HG02642 (cell line): ENCODE measurements at regions not wholly inside any gene's neighbourhood (a gene's known extent, or its start where the extent isn't known, plus 50 kb on each side); places are given as distances from the start of the nearest gene placed in this dataset.
A peak's percentile ranks its signal among the peaks of the same experiment; 100 is the strongest.

Source experiments
- ATAC-seq: cut with Tn5 transposase; IDR thresholded peaks from one replicate; pipeline ENCODE4 v1.9.1; 2021; ENCODE audit warnings: mild to moderate bottlenecking; ENCODE audit not compliant: unreplicated experiment, poor library complexity

DNA sequence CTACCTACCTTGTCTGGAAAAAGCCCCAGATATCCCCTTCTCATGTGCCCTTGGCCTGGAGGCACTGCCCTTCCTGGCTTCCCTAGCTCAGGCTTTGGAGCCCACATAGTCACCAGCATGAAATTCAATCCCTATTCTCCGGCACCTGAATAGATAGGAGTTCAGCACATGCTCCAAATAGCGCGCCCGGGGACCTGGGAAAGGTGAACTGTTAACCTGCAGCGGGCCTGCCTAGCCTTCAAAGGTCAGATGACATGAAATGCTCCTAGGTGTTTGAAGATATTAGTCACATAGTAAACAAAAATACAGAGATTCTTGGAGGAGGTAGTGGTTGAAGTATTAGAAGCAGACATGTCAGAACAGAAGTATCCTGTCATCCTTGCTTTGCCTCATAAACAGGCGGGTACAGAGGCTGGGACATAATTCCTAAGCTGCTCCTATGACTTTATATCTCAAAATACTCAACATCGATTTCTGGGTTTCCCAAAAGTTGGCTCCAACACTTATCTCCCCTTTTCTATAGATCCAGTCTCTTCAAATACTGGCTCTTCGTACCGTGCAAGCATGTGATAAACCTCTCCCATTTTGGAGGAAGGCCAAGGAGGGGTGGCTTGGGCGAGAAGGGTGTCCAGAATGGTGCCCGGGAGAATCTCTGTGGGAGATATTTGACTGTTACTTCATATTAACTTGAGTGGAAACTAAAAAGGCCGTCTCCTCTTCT lies 88.0 kb upstream of the ANKH start:
- ATAC-seq = no peak

DNA sequence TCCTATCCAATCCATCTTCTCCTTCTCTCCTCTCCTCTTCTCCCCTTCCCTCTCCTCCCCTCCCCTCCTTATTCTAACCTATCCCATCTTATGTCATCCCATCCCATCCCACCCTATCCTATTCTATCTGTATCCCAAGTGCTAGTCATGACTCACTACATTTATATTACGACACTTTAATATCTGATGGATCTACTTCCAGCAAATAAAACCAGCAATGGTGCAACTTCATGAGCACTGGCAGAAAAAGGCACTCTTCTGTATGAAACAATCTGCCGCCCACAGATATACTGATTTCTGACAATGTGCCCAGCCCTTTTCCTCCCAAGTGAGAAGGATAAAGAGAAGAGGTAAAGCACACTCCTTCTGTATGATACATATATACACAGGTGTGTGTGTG lies 86.6 kb upstream of the ANKH start:
- ATAC-seq = no peak

DNA sequence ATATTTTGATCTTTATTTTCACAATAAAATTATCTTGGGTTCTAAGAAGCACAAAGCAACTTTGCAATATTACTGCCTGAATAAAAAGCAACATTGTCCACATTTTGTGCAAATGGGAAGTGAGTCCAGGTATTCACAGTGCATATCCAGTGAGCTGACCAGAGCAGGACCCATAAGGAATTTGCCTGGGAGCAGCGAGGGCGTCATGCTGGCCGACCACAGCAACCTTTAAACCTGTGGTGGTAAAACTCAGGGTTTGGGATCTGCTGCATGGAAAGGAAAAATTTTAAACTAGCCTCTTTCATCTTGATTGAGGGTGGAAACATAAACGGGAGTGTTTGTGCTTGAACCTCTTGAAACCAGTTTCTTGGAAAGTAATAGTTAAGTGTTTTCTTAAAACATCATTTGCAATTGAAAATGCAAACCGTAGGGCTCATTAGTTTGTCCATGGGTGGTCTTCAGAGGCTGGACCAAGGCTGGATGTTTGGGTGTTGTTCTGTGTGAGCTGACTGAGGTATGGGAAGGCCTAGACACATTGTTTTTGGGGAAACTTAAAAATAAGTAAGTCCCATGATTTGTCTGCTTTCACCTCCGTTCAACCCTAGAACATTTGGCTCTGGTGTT lies 85.0 kb upstream of the ANKH start:
- no peak for ATAC-seq

DNA sequence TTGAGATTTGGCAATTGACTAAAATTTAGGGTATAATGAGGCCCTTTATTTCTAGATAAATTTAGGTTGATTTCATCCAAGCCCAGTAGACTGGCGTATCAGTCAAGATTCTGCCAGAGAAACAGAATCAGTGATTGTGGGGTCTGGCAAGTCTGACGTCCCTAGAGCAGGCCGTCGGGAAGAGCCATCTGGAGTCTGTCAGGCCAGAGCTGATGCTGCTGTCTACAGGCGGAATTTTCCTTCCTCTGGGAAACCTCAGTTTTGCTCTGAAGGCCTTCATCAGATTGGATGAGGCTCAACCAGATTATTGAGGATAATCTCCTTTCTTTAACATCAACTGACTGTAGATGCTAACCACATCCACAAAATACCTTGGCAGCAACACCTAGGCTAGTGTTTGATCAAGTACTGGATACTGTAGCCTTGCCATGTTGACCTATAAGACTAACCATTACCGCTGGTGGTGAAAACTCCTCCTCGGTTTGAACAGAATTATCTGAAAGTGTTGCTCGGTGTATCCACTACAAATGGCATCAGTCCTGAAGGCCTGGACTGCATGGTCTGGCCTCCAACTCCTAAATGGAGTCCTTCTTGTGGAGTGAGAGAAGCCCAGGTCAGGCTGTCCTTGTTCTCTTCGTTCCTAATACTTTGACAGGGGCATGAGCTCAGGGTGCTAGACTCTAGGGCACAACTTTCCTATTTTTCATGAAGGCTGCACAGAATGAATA lies 83.2 kb upstream of the ANKH start:
- ATAC-seq = no peak

DNA sequence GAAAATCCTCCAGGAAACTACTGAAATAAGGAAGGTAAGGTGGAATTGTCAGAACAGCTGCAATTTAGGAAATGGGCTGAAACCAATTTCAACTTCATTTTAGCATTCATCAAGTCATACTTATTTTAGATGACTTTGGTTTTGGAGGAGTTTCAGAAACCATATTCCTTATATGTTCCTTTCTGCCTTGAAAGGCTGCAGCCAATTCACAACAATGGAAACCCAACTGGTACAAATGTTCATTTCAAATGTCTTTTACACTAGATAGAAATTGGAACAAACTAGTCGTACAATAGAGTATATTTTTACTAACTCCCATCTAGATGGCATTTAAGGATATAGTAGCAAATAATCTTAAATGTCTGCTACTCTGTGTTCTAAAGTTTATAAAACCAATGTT lies 82.6 kb upstream of the ANKH start:
- ATAC-seq = no peak

DNA sequence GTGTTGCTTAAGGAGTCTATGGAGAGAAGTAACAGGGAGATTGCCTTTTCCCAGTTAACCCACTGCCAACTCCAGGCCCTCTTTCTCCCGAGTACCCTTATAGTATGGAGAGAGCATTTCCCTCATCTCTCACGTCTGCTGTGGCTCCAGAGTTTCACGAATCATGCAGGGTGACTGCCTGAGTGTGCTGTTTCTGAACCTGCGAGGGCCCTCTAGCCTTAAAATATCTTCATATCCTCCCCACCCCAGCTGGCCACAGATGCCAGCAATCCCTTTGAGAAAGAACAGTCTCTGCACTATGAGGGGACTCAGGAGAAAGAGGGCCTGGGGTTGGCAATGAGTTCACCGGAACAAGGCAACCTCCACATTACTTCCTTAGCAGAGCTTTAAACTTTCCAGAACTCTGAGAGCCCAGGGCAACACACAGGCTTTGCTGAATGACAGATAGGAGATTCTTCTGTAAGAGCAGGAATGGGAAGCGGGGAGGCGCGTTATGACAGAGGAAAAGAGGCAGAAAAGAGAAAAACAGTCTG lies 81.6 kb upstream of the ANKH start:
- ATAC-seq = no peak

DNA sequence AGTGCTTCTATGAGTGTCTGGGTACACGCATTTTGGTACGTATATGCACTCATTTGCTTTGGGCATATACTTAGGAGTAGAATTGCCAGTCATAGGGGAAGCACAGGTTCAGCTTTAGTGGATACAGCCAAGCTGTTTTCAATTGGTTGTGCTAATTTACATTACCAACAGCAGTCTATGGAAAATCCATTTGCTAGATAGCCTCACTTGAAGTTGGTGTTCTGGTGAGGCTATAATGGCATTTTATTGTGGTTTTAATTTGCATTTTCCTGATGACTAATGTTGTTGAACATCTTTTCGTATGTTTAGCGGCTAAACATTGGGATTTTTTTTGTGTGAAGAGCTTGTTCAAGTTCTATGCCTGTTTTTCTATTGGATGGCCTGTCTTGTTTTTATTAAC lies 76.8 kb upstream of the ANKH start:
- ATAC-seq = no peak

DNA sequence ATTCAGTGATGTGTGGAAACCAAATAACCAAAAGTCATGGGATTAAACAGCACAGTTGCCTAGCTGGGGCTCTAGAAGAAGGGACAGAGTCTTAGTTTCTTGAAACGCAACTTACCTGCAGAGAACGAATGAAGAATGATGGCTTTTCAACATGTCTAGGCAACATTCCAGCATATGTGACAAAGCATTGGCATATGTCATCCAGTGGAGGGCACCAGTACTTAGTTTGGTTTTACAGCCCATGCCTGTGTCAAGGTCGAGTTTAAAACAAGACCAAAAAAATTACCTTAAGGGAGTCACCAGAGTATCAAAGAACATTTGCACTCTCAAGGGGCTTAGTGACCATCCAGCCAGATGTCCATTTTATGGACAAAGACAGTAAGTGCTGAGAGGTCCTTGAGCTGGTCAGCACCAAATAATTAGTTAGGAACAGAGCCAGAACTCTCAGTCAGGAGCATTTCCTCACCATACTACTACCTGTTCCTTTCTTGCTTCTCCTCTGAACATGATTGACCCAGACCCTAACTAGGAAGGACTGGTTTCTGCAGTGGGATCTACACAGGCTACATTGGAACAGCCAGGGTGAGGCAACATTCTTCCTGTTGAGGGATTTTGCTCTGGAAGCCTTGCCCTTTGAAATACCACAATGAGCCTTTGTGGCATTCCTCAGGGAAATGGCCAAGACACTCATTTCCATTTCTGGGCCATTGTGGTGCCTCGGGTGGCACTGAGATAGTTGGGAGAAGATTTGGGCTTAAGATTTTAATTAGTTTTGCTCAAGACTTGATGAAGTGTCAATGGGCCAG lies 75.4 kb upstream of the ANKH start:
- peak; percentile 57 for ATAC-seq

DNA sequence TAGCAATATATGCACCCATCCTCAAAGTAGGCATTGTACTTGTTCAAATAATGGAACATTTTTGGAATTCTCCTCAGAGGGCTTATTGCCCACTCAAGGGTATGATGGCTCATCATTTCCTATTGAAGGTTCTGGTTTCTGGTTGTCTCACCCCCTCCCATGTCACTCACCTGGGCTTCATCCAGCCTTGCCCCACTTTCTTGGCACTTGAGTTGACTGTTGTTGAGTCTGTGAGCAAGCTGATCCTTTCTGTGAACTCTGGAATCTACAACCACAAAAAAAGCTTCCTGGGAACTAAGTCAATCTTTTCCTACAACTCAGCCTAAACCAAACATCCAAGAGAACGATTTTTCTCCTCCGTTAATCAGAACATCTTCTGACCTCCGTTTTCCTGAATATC lies 73.9 kb upstream of the ANKH start:
- no peak for ATAC-seq

DNA sequence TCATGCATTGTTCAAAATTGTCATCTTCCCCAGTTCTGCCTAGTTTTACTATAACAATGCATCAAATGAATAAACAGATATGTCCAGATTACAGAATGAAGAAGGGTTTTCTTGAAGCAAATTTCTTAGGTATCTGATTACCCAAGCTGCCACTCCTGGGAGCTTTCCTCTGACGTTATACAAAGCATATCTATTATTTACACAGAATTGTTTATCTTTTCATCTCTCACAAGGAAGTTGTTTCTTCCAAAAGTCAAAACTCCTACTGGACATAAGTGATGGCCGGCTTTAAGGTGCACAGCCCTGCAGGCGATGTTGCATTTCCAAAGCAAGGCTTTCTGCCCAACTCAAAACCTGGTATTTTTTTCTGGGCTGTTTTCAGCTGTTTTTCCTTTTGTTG lies 73.4 kb upstream of the ANKH start:
- no peak for ATAC-seq

DNA sequence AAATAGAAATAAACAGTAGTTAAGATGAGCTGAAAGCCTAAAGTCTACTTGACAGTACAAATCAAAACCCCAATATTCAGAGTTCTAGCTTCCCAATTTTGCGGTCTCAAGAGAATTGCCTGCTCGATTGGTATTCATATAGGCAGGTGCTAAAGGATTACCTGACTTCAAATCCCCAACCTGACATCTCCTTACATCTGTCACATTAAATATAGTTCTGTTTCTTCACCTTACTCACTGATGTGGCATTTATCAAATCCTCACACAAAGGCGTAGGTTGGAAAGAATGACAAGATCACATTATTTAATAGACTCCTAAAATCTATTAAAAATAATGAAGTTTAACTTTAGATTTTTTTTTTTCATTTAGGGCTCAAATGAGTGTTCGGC lies 72.8 kb upstream of the ANKH start:
- no peak for ATAC-seq

DNA sequence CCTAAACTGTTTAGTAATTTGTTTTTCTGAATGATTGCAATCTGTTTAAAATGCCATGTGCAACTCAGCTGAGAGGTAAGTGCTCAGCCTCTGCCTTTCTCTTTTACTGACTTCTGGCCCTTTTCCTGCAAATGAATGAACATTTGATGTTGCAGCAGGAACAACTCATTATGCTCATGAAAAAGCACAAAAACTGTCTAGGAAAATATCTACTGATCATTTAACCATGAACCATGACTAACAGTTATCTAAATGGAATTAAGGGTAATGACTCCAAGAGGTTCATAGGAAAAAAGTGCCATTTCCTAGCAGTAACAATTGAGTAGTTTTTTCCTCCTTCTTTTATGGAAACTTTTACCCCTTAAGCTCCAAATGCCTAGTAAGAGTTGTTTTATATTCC lies 70.6 kb upstream of the ANKH start:
- no peak for ATAC-seq

DNA sequence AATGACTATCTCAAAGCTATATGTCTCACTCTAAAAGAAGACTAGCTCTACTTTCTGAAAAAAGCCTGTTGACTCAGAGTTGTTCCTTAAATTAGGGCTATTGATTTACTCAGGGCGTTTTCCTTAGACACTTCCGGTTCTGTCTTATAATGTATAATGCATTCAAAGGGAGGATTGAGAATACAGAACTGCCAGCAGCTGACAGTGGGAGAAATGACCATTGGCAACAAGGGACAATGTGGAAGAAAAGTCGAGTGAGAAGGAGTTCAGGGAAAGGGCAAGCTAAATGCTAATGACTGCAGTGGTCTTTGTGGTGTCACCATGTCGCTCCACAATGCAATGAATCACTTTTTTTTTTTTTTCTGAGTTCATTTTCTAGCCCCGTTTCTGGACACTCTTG lies 65.7 kb upstream of the ANKH start:
- no peak for ATAC-seq

DNA sequence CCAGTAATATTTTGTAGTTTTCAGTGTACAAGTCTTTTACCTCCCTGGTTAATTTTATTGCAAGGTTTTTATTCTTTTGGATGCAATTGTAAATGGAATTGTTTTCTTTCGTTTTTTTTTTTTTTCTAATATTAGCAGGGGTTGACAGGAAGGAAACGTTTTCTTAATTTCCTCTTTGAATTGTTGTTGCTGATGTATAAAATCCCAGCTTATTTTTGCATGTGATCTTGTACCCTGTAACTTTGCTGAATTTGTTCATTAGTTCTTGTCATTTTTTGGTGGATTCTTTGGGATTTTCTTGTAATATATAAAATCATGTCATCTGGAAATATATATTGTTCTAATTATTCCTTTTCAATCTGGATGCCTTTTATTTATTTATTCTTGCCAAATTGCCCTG lies 65.0 kb upstream of the ANKH start:
- ATAC-seq = no peak

DNA sequence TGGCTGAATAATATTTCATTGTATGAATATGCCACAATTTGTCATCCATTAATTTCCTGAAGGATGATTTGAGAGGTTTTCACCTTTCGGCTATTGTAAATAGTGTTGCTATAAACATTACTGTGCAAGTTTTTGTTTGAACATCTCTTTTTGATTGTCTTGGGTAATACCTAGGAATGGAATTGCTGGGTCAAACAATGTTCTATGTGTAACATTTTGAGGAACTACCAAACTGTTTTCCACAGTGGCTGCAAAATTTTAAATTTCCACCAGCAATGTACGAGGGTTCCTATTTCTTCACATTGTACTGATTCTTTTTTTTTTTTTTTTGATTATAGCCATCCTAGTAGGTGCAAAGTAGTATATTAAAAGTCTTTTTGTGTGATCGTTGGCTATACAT lies 63.8 kb upstream of the ANKH start:
- no peak for ATAC-seq

DNA sequence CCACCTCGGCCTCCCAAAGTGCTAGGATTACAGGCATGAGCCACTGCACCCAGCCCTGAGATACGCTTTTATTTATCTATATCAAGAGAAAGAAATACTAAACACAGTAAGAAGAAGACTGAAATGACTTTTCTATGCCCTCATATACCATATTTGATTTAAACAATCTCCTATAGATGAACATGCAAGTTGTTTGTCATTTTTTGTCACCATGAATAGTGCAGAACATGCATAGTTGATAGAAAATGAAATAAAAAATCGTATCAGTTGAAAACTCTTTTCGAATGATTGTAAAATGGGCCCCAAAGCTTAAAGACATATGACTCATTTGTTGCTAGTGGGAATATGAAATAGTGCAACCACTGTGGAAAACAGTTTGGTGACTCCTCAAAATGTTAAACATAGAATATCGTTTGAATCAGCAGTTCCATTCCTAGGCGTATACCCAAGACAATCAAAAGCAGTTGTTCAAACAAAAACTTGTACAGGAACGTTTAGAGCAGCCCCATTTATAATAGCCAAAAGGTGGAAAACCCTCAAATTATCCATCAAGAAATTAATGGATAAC lies 61.4 kb upstream of the ANKH start:
- no peak for ATAC-seq

DNA sequence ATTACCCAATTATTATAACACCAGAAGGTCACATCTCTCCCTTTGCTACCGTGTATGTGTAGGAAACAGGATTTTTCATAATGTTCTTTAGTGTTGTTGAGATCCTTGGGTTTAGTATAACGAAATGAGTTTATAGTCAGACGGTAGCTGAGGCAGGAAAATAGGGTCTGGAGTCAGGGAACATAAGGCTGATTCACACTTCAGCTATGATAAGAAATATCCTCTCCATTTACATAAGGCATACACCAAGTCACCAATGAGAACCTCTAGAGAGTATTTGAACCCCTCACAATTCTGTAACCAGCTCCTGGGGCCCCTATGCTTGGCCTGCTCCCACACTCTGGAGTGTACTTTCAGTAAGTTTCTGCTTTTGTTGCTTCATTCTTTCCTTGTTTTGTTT lies 58.9 kb upstream of the ANKH start:
- ATAC-seq = no peak

DNA sequence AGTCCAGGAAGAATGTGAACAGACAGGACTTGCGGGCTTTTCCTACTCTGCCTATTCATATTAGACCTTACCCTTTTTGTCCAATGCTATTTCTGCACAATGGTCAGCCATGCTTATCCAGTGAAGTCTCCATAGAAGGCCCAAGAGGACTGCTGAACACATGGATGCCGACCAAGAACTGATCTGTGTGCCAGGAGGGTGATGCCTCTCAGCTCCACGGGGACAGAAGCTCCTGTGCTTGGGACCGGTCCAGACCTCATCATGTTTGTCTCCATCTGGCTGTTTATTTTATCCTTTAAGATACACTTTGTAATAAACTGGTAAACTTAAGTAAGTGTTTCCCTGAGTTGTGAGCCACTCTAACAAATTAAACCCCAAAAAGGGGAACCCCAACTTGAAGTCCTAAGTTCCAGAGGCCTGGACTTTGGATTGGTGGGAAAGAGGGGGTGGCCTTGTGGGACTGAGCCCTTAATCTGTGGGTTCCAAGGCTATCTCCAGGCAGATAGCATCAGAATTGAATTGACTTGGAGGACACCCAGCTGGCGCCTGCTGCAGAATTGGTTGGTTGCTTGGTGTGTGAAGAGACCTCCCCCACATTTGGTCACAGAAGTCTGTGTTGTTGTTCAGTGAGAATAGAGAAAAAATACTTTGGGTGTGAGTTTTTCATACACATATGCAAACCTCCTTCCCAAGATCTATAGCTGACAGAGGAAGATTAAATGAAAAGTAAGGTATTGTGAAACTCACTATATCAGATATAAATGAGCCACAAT lies 57.9 kb upstream of the ANKH start:
- no peak for ATAC-seq

DNA sequence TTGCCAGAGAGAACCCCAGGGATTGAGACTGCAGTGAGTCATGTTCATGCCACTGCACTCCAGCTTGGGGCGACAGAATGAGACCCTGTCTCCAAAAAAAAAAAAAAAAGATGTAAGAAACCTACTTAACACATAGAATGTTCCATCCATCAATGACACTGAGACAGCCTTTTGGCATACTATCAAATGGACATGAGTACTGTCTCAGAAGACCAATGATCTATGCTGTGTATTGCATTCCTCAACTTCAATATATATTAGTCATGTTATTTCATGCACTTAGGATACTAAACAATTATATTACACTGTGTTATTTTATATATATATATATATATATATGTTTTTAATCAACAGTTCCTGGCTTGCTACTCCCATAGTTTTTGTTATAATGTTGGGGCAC lies 57.1 kb upstream of the ANKH start:
- ATAC-seq = no peak

DNA sequence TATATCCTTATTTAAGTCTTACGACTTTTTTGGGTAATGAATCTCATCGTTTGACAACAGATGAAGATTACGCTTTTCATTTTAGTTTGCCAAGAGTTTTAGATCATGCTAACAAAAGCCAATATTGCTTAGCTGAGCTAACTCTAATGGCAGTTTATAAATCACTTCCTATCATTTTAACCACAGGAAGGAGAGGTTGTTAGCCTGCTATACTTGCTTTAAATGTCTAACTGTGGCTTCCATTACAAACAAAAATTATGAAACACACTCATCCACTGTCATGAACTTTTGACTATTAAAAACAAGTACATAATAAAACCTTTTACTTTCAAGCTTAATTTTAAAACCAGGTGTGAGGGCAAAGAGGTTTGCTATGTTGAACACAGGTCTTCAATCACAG lies 53.7 kb upstream of the ANKH start:
- ATAC-seq = no peak
